BLaER1 (cell line): ENCODE measurements at regions not wholly inside any gene's neighbourhood (a gene's known extent, or its start where the extent isn't known, plus 50 kb on each side); places are given as distances from the start of the nearest gene placed in this dataset.

Experiments used
- H3K27ac ChIP-seq: shearing (Covaris generic); formaldehyde crosslinking; 2 replicates; pipeline ENCODE4 v1.8.1; 2022
- H3K27me3 ChIP-seq: shearing (Covaris generic); formaldehyde crosslinking; 2 replicates; pipeline ENCODE4 v1.8.1; 2022
- H3K36me3 ChIP-seq: shearing (Covaris generic); formaldehyde crosslinking; 2 replicates; pipeline ENCODE4 v1.8.1; 2022
- H3K4me1 ChIP-seq: shearing (Covaris generic); formaldehyde crosslinking; 2 replicates; pipeline ENCODE4 v1.8.1; 2022
- H3K4me2 ChIP-seq: shearing (Covaris generic); formaldehyde crosslinking; 2 replicates; pipeline ENCODE4 v1.8.1; 2022
- H3K4me3 ChIP-seq: shearing (Covaris generic); formaldehyde crosslinking; 2 replicates; pipeline ENCODE4 v1.8.1; 2022
- H3K9ac ChIP-seq: shearing (Covaris generic); formaldehyde crosslinking; 2 replicates; pipeline ENCODE4 v1.8.1; 2022
- H3K9me3 ChIP-seq: shearing (Covaris generic); formaldehyde crosslinking; 2 replicates; pipeline ENCODE4 v1.8.1; 2022
- H4K20me1 ChIP-seq: shearing (Covaris generic); formaldehyde crosslinking; 2 replicates; pipeline ENCODE4 v1.8.1; 2022
- Cebpa-rat ChIP-seq: shearing (Covaris generic); IDR thresholded peaks from 2 replicates; pipeline ENCODE4 v1.8.1; 2022

DNA sequence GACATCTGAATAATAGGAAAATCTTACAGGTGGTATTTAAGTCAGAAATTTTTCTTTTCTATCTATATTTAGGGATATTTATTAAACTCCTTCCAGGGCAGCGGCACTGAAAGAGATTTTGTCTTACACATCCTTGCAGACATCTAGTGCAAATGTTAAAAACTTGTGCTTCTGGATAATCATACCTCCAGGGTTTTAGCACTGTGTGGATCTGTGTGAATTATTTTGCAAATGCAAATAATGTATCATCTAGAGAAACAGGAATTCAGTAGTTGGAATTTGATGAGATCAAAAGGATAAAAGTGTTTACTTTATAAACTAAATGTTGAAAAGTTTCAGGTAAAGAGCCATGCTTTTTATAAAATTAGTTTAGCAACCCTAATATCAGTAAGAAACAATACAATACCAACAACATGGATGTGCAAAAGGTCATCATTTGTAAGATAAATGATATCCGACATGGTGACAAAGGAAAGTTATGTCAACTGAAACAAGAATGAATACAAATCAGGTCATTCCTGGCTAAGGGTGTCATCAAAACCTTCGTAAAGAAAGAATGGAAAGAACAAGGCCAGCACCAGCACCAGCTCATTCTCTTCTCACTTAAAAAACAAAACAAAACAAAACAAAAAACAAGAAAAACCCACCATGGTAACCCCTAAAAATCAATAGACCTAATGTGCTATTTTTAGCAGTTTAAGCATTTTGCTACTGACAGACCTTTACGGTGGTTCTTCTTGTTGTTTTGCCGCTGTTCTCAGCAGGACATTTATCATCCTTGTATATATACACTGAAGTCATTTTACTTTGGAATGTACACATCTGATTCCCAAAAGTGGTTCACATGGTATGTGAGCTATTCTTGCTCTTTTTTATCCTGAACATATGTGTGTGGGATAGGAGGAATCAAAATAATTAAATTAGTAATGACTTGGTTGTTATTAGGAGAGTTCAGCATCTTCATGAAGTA is 219.7 kb upstream of the NDST3 start:
- H3K4me2 ChIP-seq = no peak overlapping the region
- no peak for TF ChIP-seq Cebpa-rat
- H3K27me3 ChIP-seq = no peaks in the 10 kb centered on the region
- H3K9ac ChIP-seq = no peak overlapping the region
- H3K36me3 ChIP-seq = no peaks in the 10 kb centered on the region
- H3K27ac ChIP-seq = no peak overlapping the region
- H4K20me1 ChIP-seq = no peaks in the 10 kb centered on the region
- H3K9me3 ChIP-seq = no peaks in the 10 kb centered on the region
- H3K4me3 ChIP-seq = no peak overlapping the region
- peaks cover 5% of the 10 kb centered on the region; the same call in 1 of the 2 replicates for H3K4me1 ChIP-seq

DNA sequence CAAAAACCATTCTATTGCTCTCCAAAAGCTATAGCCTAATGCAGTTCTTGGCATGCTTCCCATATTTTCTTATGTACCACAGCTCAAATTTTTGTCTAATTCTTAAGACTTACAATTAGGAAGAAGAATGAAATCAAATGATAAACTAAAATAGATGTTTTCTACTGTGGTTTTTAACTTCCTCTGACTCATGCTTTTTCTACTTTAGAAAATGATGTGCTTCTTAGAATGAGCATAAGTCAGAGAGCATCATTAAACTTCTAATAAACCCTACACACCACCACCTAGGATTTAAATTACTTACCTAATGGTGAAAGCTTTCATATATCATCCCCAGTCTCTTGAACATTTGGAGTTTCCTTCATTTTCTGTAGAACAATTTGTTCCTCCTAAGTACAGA is 217.0 kb upstream of the NDST3 start:
- Histone ChIP-seq H3K4me2 (no peak overlapping the region), H4K20me1 (no peaks in the 10 kb centered on the region), H3K27ac (no peak overlapping the region), H3K36me3 (no peaks in the 10 kb centered on the region), H3K9me3 (no peaks in the 10 kb centered on the region), H3K27me3 (no peaks in the 10 kb centered on the region), H3K4me3 (no peak overlapping the region), H3K9ac (no peak overlapping the region), H3K4me1 (peaks cover 5% of the 10 kb centered on the region; the same call in 1 of the 2 replicates)
- TF ChIP-seq Cebpa-rat = no peak

DNA sequence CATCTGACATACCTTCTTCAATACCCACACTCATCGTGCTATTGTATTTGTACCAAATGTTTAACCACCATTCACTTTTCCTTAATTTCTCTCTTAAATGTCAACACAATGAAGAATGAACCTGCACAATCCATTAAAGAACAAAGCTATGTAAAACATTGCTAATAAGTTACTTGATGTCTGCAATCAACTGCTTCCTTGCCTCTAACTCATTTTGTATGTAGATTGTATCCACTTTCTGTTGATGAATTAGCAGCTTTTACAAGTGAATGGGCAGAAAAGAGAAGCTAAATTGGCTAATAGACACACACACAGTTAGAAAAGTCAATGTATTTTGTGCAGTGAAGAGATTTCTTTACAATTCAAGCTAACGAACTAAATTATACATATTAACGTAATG is 212.5 kb upstream of the NDST3 start:
- no peak for TF ChIP-seq Cebpa-rat
- Histone ChIP-seq H3K4me1 (peaks cover 5% of the 10 kb centered on the region; the same call in 1 of the 2 replicates), H3K27ac (no peak overlapping the region), H3K4me2 (no peak overlapping the region), H3K27me3 (no peaks in the 10 kb centered on the region), H3K9me3 (peaks cover 10% of the 10 kb centered on the region; the same call in 1 of the 2 replicates), H4K20me1 (no peaks in the 10 kb centered on the region), H3K9ac (no peak overlapping the region), H3K4me3 (no peak overlapping the region), H3K36me3 (no peaks in the 10 kb centered on the region)

DNA sequence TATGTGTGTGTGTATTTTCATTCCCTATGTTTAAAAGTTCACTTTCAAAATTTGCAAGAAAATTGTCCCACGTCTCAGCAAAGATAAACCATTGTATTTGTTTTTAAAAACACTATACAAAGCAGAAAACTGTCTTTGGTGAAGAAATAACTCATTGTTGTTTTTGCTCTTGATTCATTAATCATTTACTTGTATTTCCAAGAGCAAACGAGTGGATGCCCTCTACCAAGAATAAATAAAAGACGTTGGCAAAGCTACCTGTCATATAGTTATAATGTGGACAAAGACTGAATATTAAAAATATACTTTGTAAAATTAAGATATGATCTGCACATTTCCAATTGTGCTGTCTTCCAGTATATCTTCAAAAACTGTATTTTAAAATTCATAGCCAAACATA is 210.9 kb upstream of the NDST3 start:
- H3K4me2 ChIP-seq = no peak overlapping the region
- no peak overlapping the region for H3K4me3 ChIP-seq
- H3K9ac ChIP-seq = no peak overlapping the region
- no peaks in the 10 kb centered on the region for H3K27me3 ChIP-seq
- H3K27ac ChIP-seq = no peak overlapping the region
- H3K4me1 ChIP-seq = no peaks in the 10 kb centered on the region
- H3K36me3 ChIP-seq = no peaks in the 10 kb centered on the region
- H3K9me3 ChIP-seq = peaks cover 10% of the 10 kb centered on the region; the same call in 1 of the 2 replicates
- no peaks in the 10 kb centered on the region for H4K20me1 ChIP-seq
- TF ChIP-seq Cebpa-rat = no peak

DNA sequence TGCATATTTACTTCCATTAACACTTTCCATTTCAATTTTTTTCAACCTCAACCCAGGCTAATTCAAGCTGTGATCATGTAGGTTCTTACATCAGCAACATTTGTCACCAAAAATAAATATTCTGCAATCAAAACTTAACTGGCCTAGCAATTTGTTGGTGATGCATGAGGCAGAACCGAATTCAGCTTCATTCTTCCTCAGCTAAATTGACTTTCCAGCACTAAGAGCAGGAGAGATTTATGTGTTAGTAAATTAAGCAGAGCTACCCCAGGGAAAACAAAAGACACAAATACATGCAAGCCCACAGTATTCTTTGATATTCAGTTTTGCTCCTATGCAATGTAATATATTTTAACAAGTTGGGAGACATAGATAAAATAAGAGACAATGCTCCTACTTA is 208.7 kb upstream of the NDST3 start:
- H4K20me1 ChIP-seq = no peaks in the 10 kb centered on the region
- H3K4me2 ChIP-seq = no peak overlapping the region
- no peak overlapping the region for H3K27ac ChIP-seq
- peaks cover 10% of the 10 kb centered on the region; the same call in 1 of the 2 replicates for H3K9me3 ChIP-seq
- H3K4me1 ChIP-seq = no peaks in the 10 kb centered on the region
- H3K4me3 ChIP-seq = no peak overlapping the region
- H3K27me3 ChIP-seq = no peaks in the 10 kb centered on the region
- H3K36me3 ChIP-seq = no peaks in the 10 kb centered on the region
- TF ChIP-seq Cebpa-rat = no peak
- no peak overlapping the region for H3K9ac ChIP-seq

DNA sequence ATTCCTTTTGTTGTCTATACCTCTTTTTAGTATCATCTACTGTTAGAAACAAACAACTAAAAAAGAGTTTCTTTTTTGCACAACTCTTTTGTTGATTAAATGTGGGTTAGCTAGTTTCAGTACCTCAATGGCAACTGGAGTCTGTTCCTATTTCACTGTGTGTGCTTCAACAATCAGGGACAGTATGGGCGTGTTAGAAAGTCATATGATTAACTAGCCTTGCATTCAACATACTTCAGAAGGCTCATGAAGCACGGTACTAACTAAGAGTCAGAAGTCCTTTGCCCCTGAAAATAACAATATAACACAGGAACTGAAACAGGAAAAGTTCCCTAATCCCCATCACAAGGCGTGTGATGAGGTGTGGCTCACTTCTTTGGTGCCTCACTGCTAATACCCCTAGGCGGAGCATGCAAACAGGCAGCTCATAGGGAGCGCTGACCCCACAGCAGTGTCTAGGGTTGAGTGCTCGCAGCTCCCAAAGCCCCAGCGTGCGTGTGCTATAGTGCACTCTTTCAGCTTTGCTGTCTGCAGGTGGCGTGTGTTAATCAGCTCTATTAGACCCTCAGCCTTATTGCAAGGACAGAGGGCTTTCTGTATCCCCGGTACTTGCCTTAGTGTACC is 203.1 kb upstream of the NDST3 start:
- Histone ChIP-seq H3K9me3 (no peaks in the 10 kb centered on the region), H3K27ac (no peak overlapping the region), H4K20me1 (no peaks in the 10 kb centered on the region), H3K9ac (no peak overlapping the region), H3K4me2 (no peak overlapping the region), H3K36me3 (no peaks in the 10 kb centered on the region), H3K4me1 (no peaks in the 10 kb centered on the region), H3K27me3 (no peaks in the 10 kb centered on the region), H3K4me3 (no peak overlapping the region)
- no peak for TF ChIP-seq Cebpa-rat

DNA sequence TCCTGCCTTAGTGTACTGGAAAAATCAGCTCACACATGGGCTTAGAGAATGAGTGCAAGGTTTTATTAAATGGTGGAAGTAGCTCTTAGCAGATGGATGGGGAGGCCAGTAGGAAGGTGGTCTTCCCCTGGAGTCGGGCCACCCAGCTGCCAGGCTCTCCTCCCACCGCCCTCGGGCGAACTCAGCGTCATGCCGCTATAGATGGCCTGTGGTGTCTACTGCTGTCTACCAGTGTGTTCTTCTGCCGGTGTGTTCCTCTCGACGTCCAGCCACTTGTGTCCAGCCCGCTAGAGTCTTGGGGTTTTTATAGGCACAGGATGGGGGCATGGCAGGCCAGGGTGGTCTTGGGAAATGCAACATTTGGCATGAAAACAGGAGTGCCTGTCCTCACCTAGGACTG is 198.7 kb upstream of the NDST3 start:
- Histone ChIP-seq H3K27me3 (no peaks in the 10 kb centered on the region), H3K4me1 (no peaks in the 10 kb centered on the region), H3K4me3 (no peak overlapping the region), H3K36me3 (no peaks in the 10 kb centered on the region), H3K9ac (no peak overlapping the region), H3K27ac (no peak overlapping the region), H4K20me1 (no peaks in the 10 kb centered on the region), H3K4me2 (no peak overlapping the region), H3K9me3 (no peaks in the 10 kb centered on the region)
- no peak for TF ChIP-seq Cebpa-rat

DNA sequence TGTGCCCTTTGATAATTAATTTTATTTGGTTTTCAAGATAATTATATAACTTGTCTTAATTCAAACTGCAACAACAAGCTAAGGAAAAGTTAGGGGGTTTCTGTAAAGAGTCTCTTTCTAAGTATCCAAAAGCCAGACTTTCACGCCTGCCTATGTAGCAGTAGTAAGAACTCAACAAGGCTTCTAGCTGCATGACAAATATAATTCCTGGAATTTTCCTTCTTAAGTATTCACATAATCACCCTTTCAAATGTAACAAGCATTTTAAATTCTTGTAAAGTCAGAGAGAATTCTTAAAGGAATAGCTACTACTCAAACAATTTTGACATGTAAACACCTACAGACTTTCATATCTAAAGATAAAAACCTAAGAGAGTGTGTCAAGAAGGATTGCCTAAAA is 189.7 kb upstream of the NDST3 start:
- TF ChIP-seq Cebpa-rat = no peak
- H3K27ac ChIP-seq = no peak overlapping the region
- no peak overlapping the region for H3K4me2 ChIP-seq
- H3K4me3 ChIP-seq = no peak overlapping the region
- H3K4me1 ChIP-seq = no peaks in the 10 kb centered on the region
- no peaks in the 10 kb centered on the region for H4K20me1 ChIP-seq
- no peak overlapping the region for H3K9ac ChIP-seq
- H3K27me3 ChIP-seq = no peaks in the 10 kb centered on the region
- H3K9me3 ChIP-seq = 0 out of 2 replicates have a peak, but pooled peaks cover 4% of the 10 kb centered on the region
- no peaks in the 10 kb centered on the region for H3K36me3 ChIP-seq

DNA sequence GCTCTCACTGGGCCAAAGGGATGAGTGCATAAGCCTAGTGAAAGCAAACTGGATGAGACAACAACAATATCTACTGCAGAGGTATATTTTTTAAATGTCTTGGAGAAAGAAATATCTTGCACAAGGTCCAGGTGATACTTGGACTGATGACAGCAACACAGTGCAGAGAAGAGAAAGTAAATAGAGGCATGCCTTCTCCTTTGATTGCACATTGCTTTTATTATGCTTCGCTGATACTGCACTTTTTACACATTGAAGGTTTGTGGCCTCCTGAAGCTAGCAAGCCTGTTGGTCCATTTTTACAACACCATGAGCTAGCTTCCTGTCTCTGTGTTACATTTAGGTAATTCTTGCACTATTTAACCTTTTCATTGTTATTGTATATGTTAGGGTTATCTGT is 189.0 kb upstream of the NDST3 start:
- H4K20me1 ChIP-seq = no peaks in the 10 kb centered on the region
- no peak for TF ChIP-seq Cebpa-rat
- no peak overlapping the region for H3K4me3 ChIP-seq
- no peaks in the 10 kb centered on the region for H3K36me3 ChIP-seq
- H3K9me3 ChIP-seq = peaks cover 10% of the 10 kb centered on the region
- H3K27ac ChIP-seq = no peak overlapping the region
- H3K27me3 ChIP-seq = no peaks in the 10 kb centered on the region
- H3K9ac ChIP-seq = no peak overlapping the region
- no peaks in the 10 kb centered on the region for H3K4me1 ChIP-seq
- H3K4me2 ChIP-seq = no peak overlapping the region

DNA sequence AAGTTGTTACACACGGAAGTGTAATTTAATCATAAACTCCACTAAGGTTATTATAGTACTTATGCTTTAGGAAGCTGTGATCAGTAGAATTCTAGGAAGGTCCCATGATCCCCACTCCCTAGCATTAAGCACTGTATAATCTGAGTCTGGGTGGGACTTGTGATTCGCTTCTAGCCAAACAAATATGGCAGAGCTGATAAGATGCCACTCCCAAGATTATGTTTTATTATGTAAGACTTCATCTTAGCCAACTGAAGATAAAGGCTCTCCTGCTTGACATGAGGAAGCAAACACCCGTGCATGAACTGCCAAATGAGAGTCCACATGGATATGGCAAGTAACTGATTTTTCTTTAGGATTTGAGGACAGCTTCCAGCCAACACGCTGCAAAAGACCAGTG is 186.4 kb upstream of the NDST3 start:
- Histone ChIP-seq H3K4me1 (no peaks in the 10 kb centered on the region), H3K9me3 (peaks cover 16% of the 10 kb centered on the region), H3K4me2 (no peak overlapping the region), H3K4me3 (no peak overlapping the region), H4K20me1 (no peaks in the 10 kb centered on the region), H3K27ac (no peak overlapping the region), H3K27me3 (no peaks in the 10 kb centered on the region), H3K9ac (no peak overlapping the region), H3K36me3 (no peaks in the 10 kb centered on the region)
- TF ChIP-seq Cebpa-rat = no peak
